ENCODE measurements at regions not wholly inside any gene's neighbourhood (a gene's known extent, or its start where the extent isn't known, plus 50 kb on each side); places are given as distances from the start of the nearest gene placed in this dataset.
A peak's percentile ranks its signal among the peaks of the same experiment; 100 is the strongest.
"Not testable (repeated sequence)": the region's sequence is repeated elsewhere in the genome, so short reads cannot be mapped to it uniquely, and the experiment has no call there.

GRCh38 chr21:6530655-6531054 lies 3990.7 kb upstream of the TPTE start:
- peak; percentile 71 to 79 (median 76) for ATAC-seq
- H3K4me1 ChIP-seq; intact Hi-C loops (cut with DNase I); H3K36me3 ChIP-seq; H3K4me3 ChIP-seq; H3K9me3 ChIP-seq; DNase-seq; H3K27ac ChIP-seq; H3K27me3 ChIP-seq: not testable (repeated sequence)
- no CpG with 5 or more reads among the region's 8 CpGs for WGBS (ENCODE audit: insufficient coverage, low coverage, low lambda C conversion rate, missing lambda C conversion rate)

- H3K36me3 ChIP-seq; H3K9me3 ChIP-seq; H3K4me3 ChIP-seq; ATAC-seq; intact Hi-C loops (cut with DNase I); DNase-seq; H3K4me1 ChIP-seq; H3K27ac ChIP-seq; H3K27me3 ChIP-seq: not testable (repeated sequence)
- WGBS (ENCODE audit: insufficient coverage, low coverage, low lambda C conversion rate, missing lambda C conversion rate): no CpG with 5 or more reads among the region's 25 CpGs
Measured at GRCh38 chr21:6533261-6533660, 3988.1 kb upstream of the TPTE start.

GRCh38 chr21:6538320-6538719 lies 3983.1 kb upstream of the TPTE start:
- intact Hi-C loops (cut with DNase I); H3K36me3 ChIP-seq; H3K4me3 ChIP-seq; H3K9me3 ChIP-seq; H3K4me1 ChIP-seq; H3K27ac ChIP-seq; DNase-seq; H3K27me3 ChIP-seq: not testable (repeated sequence)
- WGBS (ENCODE audit: insufficient coverage, low coverage, low lambda C conversion rate, missing lambda C conversion rate): no CpG with 5 or more reads among the region's 12 CpGs
- peak in 3 of 4 donors; percentile 51 to 84 (median 83) for ATAC-seq

- intact Hi-C loops (cut with DNase I); H3K27me3 ChIP-seq; H3K4me1 ChIP-seq; H3K4me3 ChIP-seq; H3K9me3 ChIP-seq; DNase-seq; ATAC-seq; H3K36me3 ChIP-seq; H3K27ac ChIP-seq: not testable (repeated sequence)
- no CpG with 5 or more reads among the region's 7 CpGs for WGBS (ENCODE audit: insufficient coverage, low coverage, low lambda C conversion rate, missing lambda C conversion rate)
Measured at GRCh38 chr21:6539688-6540087, 3981.7 kb upstream of the TPTE start.

GRCh38 chr21:6541036-6541435 lies 3980.3 kb upstream of the TPTE start:
- H3K4me1 ChIP-seq; DNase-seq; ATAC-seq; H3K36me3 ChIP-seq; H3K27me3 ChIP-seq; H3K4me3 ChIP-seq; intact Hi-C loops (cut with DNase I); H3K27ac ChIP-seq; H3K9me3 ChIP-seq: not testable (repeated sequence)
- no CpG with 5 or more reads among the region's 11 CpGs for WGBS (ENCODE audit: insufficient coverage, low coverage, low lambda C conversion rate, missing lambda C conversion rate)

- H3K4me3 ChIP-seq; intact Hi-C loops (cut with DNase I); H3K4me1 ChIP-seq; DNase-seq; H3K27me3 ChIP-seq; H3K36me3 ChIP-seq; H3K9me3 ChIP-seq; H3K27ac ChIP-seq: not testable (repeated sequence)
- no CpG with 5 or more reads among the region's 33 CpGs for WGBS (ENCODE audit: insufficient coverage, low coverage, low lambda C conversion rate, missing lambda C conversion rate)
- ATAC-seq: peak in 3 of 4 donors; percentile 28 to 86 (median 42)
Measured at GRCh38 chr21:6545288-6545687, 3976.1 kb upstream of the TPTE start.

GRCh38 chr21:6551045-6551444 lies 3970.3 kb upstream of the TPTE start:
- H3K27ac ChIP-seq; DNase-seq; H3K4me3 ChIP-seq; H3K9me3 ChIP-seq; H3K4me1 ChIP-seq; H3K27me3 ChIP-seq; intact Hi-C loops (cut with DNase I); H3K36me3 ChIP-seq; ATAC-seq: not testable (repeated sequence)
- no CpG with 5 or more reads among the region's 23 CpGs for WGBS (ENCODE audit: insufficient coverage, low coverage, low lambda C conversion rate, missing lambda C conversion rate)

- intact Hi-C loops (cut with DNase I); H3K36me3 ChIP-seq; ATAC-seq; H3K27ac ChIP-seq; H3K4me1 ChIP-seq; H3K4me3 ChIP-seq; DNase-seq; H3K9me3 ChIP-seq; H3K27me3 ChIP-seq: not testable (repeated sequence)
- no CpG with 5 or more reads among the region's 24 CpGs for WGBS (ENCODE audit: insufficient coverage, low coverage, low lambda C conversion rate, missing lambda C conversion rate)
Measured at GRCh38 chr21:6553505-6554376, 3967.6 kb upstream of the TPTE start.

GRCh38 chr21:6554377-6554864 lies 3967.0 kb upstream of the TPTE start:
- H3K4me3 ChIP-seq; H3K4me1 ChIP-seq; H3K36me3 ChIP-seq; DNase-seq; H3K27ac ChIP-seq; intact Hi-C loops (cut with DNase I); H3K9me3 ChIP-seq; H3K27me3 ChIP-seq: not testable (repeated sequence)
- no CpG with 5 or more reads among the region's 9 CpGs for WGBS (ENCODE audit: insufficient coverage, low coverage, low lambda C conversion rate, missing lambda C conversion rate)
- peak; percentile 53 to 85 (median 67) for ATAC-seq

- H3K36me3 ChIP-seq; H3K9me3 ChIP-seq; ATAC-seq; H3K4me3 ChIP-seq; H3K4me1 ChIP-seq; H3K27ac ChIP-seq; H3K27me3 ChIP-seq; intact Hi-C loops (cut with DNase I); DNase-seq: not testable (repeated sequence)
- no CpG with 5 or more reads among the region's 3 CpGs for WGBS (ENCODE audit: insufficient coverage, low coverage, low lambda C conversion rate, missing lambda C conversion rate)
Measured at GRCh38 chr21:6556516-6556915, 3964.9 kb upstream of the TPTE start.

GRCh38 chr21:6557415-6557814 lies 3964.0 kb upstream of the TPTE start:
- H3K27me3 ChIP-seq; H3K4me3 ChIP-seq; H3K36me3 ChIP-seq; H3K4me1 ChIP-seq; DNase-seq; H3K27ac ChIP-seq; intact Hi-C loops (cut with DNase I); H3K9me3 ChIP-seq: not testable (repeated sequence)
- no CpG with 5 or more reads among the region's 14 CpGs for WGBS (ENCODE audit: insufficient coverage, low coverage, low lambda C conversion rate, missing lambda C conversion rate)
- ATAC-seq: peak in 1 of 4 donors; percentile 5

- intact Hi-C loops (cut with DNase I); H3K27ac ChIP-seq; DNase-seq; H3K9me3 ChIP-seq; H3K27me3 ChIP-seq; H3K4me3 ChIP-seq; H3K4me1 ChIP-seq; H3K36me3 ChIP-seq: not testable (repeated sequence)
- WGBS (ENCODE audit: insufficient coverage, low coverage, low lambda C conversion rate, missing lambda C conversion rate): no CpG with 5 or more reads among the region's 10 CpGs
- peak; percentile 37 to 76 (median 68) for ATAC-seq
Measured at GRCh38 chr21:6561168-6561567, 3960.2 kb upstream of the TPTE start.
